PC-9 (cell line): ENCODE measurements at regions not wholly inside any gene's neighbourhood (a gene's known extent, or its start where the extent isn't known, plus 50 kb on each side); places are given as distances from the start of the nearest gene placed in this dataset.

ENCODE experiments used
- CTCF ChIP-seq: fragments of 200-600 bp; sonication (generic); conservative IDR thresholded peaks from 2 replicates; pipeline ENCODE4 v1.6.1; 2017; ENCODE audit warnings: mixed run types, antibody characterized with exemption, mild to moderate bottlenecking, moderate library complexity
- EZH2 ChIP-seq: fragments of 200-600 bp; sonication (generic); IDR thresholded peaks from 2 replicates; pipeline ENCODE4 v1.8.0; 2017; ENCODE audit warnings: antibody characterized with exemption, low read depth

DNA sequence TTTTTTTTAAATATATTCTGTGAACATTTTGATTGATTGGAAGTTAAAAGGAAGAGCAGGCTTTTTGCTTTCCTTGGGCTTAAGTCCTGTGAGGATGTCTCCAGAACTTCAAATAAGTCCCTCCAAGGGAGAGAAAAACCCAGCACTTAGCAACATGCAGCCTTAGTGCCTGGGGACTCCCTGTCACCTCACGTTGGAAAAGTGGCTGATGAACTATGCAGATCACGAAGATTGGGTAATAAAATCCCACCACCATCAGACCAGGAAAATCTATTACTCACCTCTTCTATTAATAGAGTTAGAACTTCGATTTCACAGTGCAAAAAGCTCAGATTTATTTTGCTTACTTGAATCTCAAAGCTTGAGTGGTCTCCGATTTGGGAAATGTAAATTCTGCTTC is 507.0 kb downstream of the MAT2B start:
- TF ChIP-seq CTCF, result no peak
- TF ChIP-seq EZH2, result no peak
